Stromal cell of bone marrow (primary cell): ENCODE measurements at regions not wholly inside any gene's neighbourhood (a gene's known extent, or its start where the extent isn't known, plus 50 kb on each side); places are given as distances from the start of the nearest gene placed in this dataset.

Source experiments
- DNase-seq: peaks from one replicate; pipeline ENCODE4 v3.0.0-alpha.2; 2012; ENCODE audit warnings: low read depth

DNA sequence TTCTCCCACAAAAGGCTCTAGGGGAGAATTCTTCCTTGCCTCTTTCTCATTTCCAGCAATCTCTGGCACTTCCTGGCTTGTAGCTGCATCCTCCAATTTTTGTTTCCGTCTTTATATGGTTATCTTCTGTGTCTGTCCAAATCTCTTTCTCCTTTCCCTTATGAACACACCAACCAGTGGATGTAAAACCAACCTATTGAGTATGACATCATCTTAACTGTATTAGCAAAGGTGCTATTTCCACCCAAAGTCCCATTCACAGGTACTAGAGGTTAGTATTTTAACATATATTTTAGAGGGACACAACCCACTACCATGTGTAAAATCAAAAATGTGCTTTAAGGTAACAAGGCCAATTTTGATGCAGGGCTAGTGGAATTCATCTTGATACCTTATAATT lies 129.0 kb downstream of the RAP2A start:
- DNase-seq: no peak

DNA sequence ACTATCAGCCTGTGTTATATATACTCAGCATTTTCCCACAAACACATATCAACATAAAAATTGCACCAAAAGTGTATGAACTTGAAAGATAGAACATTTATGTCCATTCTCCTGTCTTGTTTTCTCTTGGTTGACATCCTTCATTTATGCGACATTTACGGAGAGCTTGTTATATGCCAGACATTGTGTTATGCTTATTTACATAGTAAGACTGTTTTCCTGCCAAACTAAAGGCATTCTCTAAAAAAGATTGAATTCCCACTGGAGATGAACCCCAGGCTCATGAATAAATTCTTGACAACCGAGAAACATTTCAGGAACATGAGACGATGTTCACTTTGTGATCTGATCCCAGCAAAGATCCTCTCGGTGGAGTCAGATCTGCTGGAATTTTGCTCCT lies 131.0 kb downstream of the RAP2A start:
- no peak for DNase-seq

DNA sequence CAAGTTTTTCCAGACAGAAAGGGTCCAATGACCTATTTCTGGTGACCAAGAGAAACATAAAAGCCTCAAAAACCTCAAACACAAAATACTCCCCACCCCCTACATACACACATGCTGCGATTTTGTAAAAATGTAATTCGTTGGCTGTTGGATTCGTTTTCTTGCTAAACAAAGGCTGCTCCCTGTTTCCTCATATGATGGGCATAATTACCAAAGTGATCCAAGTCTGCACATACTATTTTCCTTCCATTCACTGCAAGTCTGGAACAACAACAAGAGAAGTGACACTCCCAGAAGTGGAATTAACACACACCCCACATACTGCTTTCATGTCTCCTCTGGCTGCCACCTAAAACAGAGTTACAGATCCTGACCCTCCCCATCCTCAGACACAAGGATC lies 131.9 kb downstream of the RAP2A start:
- DNase-seq: no peak

DNA sequence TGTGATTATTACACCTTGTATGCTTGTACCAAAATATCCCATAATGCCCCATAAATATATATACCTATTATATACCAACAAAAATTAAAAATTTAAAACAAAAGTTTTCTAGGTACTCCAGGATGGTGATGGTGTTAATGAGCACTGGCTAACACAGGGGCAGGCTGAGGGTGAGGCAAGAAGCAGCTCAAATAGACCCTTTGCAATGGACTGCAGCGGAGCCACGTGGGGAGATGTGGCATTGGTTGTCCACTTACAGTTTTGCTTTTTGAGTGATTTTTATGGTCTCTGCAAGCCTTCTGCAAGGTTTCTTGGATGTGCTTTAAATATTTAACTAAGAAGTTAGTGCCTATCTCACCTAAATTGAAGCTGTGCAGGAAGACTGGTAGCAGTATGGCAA lies 132.9 kb downstream of the RAP2A start:
- DNase-seq: no peak

DNA sequence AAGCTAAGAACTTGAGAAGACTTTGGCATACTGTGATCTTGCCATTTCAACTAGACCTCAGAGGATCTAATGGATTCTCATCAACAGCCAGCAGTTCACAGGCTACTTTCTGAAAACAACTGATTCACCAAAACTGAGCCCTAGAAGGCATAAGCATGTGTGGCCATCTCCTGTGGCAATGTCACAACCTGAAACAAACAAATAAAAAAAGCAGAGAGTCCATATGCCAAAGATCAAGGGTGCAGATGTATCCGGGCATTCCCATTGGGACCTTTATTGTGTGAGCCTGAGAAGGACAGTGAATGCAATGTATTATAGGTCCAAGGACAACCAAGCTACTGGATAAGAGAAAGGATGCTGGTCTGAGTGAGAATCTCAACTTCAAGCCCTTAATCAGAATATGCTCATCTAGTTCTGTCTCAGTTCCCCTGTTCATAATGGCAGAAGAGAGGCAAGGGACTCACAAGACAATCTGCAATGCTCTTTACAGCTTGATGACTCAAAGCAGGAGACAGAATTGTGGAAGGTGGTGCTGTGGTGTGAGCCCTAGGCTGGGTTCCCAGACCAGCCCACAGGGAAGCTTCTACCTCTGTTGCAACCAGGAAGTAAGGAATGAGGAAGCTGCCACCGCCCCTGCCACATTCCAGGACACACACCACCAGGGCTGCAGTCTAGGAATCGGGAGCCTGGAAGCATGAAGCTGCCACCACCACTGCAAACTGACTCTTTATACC lies 133.7 kb downstream of the RAP2A start:
- no peak for DNase-seq

DNA sequence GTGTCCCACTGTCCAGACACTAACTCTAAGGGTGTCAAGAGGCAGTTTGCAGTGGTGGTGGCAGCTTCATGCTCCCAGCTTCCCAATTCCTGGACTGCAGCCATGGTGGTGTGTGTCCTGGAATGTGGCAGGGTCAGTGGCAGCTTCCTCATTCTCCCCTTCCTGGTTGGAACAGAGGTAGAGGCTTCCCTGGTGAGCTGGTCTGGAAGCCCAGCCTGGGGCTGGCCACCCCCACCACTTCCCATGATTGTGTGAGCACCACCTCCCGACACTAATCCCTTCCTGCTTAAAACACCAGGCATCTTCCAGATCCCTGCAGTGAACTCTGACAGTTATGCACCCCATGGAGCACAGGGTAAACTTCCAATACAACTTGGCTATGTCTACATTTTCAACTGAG lies 134.9 kb downstream of the RAP2A start:
- DNase-seq: no peak

DNA sequence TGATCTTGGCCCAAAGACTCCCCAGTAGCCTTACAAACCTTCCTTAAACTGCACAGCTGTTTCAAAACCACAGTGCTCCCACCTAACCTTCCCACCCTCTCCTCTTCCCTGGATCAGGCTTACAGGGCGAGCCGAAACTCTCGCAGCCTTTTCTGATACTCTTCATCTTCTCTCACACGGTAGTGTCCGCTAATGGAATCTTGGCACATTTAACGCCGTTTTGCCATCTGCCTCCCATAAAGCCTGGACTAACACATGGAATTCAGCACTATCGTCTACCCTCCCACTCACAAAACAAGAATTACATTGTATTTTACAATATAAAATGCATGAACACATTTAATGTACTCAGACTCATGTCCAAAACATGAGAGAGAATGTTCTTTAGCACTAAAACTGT lies 135.9 kb downstream of the RAP2A start:
- DNase-seq: no peak

DNA sequence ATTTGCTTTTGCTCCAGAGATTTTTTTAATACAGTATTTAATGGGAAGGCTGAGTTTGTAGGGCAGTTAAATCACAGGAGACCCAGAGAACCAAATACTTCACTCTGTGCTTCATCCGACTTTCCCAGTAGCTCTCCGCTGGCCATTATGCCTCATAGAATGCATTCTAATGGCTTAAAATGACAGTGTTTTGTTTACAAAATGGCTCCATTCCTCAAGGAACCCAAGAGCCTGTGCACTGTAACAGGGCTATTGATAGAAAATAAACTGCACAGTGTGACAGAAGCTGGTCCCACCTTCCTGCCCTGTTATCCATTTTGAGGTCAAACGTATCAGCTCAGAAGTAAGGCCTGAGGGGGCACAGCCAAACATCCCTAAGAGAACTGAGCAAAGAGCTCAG lies 136.5 kb downstream of the RAP2A start:
- no peak for DNase-seq

DNA sequence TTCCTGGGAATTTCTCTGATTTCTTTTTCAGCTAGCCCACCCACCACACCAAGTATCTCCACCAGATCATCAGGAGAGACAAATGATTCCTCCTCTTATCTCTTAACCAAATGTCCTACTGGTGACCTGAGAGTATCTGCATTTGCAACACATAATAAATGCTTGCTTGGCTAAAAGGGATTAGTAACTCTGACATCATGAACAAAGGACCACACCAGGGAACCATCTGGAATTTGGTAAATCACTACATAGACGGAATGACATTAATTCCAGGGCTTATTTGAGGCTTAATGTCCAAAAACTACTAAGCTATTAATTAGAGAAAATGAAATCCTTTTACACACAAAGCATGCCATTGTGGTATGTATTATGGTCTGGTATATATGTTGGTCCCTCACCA lies 139.0 kb downstream of the RAP2A start:
- no peak for DNase-seq

DNA sequence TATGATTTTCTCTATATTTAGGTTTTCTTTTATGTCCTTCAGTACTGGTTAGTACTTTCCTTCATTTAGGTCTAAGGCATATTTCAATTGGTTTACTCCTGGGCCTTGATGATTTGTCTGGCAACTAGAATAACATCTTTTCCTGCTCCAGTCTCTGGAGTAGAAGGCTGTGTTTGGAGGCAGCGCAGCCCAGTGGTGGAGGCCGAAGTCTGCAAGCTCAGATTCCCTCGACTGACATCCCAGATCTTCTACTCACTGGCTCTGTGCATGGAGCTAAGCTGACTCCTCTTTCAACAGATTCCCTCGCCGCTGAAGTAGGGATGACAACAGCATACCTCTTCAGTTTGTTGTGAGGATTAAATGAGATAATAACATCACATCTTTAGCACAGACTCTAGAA lies 141.0 kb downstream of the RAP2A start:
- DNase-seq: peak; percentile 18

DNA sequence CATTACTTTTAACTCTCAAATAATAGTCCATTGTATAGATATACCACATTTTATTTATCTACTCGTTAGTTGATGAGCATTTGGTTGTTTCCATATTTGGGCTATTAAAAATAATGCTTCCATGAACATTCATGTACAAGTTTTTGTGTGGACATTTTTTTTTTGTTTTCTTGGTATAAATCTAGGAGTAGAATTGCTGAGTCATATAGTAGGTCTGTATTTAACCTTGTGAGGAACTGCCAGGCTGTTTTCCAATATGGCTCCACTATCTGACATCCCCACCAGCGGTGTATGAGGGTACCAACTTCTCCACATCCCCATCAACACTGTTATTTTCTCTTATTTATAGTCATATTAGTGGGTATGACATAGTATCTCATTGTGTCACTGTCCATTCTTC lies 143.1 kb downstream of the RAP2A start:
- no peak for DNase-seq

DNA sequence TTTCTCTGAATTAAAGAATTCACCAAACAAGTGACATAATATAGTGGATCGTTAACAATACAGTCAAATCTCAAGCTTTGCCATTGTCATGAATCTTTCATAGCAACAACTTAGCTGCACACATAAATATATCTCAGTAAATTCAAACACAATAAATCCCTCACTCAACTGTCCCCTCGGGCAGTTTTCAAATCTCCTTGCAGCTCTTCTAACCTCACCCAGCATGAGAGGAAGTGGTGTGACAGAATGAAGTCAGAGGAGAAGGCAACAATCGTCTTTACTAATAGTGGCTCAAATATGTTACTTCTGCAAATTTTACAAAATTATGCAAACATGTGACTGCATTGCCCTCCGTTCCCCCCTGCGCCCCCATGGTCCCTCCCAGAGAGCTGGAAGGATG lies 148.2 kb downstream of the RAP2A start:
- DNase-seq: no peak

DNA sequence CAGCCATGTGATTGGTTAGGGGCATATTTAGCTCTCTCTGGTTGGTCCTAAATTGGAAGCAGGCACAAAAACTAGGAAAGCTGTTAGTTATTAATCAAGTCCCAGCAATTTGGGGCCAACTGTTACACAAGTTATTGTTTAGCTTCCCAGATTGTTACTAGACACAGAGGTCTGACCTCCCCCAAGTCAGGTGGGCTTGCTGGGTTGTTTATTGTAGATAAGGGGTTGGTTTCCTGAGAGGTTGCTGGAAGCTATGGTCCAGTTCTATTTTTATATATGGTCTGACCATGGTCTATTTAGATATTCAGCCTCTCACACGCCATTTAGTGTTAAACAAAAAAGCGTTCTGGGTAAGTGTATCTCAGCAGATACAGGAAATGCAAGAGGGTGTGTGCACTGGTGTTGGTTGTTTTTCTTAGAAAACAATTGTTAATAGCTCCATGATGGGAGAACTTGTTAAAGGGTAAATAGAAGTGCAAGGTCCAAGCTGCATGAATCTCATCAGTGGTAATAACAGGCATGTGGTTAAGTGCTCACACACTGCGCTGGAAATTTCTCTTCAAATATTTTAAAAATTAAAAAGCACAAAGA lies 150.0 kb downstream of the RAP2A start:
- no peak for DNase-seq

DNA sequence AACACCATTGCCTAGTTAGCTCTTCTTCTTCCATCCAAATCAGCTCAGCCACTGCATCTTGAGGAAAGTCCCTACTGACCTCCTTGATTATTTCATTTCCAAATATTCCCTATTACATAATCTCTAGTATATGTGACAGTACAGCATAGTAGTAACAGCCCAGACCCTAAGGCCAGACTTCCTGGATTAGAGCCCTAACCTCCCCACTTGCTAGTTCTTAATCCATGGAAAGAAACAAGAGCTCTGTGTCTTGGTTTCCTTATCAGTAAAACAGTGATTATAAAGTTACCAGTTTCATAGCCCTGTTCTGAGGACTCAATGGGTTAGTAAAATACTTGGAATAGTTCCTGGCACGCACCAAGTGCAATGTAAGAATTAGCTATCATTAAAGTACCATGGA lies 153.0 kb downstream of the RAP2A start:
- no peak for DNase-seq

DNA sequence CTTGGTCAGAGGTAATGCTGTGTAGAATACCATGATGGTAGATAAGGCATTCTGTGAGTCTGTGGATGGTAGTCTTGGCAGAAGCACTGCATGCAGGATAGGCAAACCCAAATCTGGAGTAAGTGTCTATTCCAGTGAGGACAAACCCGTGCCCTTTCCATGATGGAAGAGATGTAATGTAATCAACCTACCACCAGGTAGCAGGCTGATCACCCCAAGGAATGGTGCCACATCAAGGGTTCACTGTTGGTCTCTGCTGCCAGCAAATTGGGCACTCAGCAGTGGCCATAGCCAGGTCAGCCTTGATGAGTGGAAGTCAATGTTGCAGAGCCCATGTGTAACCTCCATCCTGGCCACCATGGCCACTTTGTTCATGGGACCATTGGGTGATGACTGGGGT lies 155.0 kb downstream of the RAP2A start:
- DNase-seq: no peak

DNA sequence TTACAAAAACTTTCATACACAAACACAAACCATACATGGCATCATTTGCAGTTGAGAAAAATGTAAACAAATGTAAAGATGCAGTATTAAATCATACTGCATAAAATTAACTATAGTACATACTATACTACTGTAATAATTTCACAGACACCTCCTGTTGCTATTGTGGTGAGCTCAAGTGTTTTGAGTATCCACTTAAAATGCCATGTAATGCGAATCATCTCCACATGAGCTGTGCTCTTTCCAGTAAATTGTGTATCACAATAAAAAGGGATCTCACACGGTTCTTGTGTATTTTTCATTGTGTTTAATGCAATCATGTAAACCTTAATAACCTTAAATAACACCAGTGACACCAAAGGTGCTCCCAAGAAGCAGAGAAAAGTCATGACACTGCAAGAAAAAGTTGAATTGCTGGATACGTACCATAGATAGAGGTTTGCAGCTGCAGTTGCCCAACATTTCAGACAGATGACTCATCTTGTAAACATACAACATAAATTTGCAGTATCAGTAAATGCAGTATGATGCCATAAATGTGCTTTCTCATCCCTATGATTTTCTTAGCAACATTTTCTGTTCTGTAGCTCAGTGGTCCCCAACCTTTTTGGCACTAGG lies 166.6 kb downstream of the RAP2A start:
- peak; percentile 23 for DNase-seq

DNA sequence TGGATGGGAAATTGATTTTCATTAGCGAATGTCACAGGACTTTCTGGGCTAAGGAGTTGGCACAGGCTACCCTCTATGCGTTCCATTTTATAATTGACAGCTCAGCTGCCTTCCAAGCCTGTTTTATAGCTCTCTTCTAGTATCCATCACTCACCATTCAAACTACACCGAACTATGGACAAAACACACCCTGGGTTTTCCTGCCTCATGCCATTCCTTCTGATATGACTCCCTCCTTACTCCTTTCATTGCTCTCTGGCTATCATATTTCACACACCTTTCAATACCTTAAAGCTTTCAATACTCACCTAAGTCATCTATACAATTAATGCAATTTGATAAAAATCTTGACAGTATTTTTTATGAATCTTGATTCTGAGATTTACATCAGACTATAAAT lies 181.3 kb downstream of the RAP2A start:
- no peak for DNase-seq

DNA sequence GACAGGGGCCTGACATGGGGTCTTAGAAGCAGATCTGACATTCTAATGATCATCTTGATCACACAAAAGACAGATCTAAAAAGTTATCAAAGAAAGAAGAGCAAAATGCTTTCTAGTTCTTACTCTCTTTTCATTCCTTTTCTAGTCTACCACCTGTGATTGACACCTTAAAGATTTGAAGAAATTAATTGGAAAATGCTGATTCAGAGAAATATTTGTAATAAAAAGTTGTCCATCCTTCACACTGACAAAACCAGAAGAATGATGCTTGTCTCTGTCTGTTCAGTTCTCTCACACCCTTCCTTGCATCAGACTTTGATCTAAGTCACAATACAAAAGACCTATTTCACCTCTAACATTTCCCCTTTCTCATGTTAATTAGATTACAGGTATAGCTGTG lies 182.4 kb downstream of the RAP2A start:
- DNase-seq: no peak

DNA sequence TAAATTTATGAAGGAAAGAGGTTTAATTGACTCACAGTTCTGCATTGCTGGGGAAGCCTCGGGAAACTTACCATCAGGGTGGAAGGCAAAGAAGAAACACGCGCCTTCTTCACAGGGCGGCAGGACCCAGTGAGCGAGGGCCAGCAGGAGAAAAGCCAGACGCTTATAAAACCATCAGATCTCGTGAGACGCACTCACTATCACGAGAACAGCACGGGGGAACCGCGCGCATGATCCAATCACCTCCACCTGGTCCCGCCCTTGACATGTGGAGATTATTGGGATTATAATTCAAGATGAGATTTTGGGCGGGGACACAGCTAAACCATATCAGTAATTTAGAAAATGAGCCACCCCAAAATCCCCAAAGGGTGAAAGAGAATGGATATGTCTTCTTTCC lies 187.1 kb downstream of the RAP2A start:
- DNase-seq: no peak

DNA sequence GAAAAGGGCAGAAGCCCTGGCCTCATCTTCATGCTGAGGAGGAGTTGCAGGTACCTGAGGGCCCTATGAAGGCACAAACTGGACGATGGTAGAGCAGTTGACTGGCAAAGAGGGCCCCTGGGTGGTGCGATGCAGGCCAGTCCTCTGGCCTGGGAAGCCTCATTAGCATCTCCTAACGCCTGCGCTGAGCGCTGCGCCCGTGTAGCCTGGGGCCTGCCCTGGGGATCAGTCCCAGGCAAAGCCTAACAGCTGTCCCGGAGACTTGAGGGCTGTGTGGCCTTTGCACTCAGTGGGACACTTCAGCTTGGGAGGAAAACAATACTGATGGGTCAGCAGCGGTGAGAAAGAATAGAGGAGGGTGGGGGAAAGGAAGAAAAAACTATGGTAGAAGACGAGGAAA lies 187.7 kb downstream of the RAP2A start:
- no peak for DNase-seq

DNA sequence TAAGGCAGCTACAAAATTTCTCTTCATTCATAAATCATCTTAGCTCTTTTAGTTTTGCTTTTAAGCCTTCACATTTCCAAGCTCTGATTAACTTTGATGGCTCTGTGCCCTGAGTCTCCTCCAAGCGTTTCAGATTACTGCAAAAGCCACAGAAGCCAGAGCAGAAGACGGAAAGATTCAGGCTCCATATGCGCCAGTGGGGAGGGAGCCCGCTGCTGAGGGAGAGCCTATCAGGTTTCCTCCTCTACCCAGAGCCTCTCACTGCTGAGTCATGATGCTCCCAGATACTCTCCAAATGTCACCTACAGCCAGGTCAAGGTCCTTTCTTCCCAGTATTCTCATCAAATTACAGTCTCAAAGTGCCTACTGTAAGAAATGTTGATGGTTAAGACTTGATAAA lies 193.6 kb downstream of the RAP2A start:
- peak; percentile 93 for DNase-seq

DNA sequence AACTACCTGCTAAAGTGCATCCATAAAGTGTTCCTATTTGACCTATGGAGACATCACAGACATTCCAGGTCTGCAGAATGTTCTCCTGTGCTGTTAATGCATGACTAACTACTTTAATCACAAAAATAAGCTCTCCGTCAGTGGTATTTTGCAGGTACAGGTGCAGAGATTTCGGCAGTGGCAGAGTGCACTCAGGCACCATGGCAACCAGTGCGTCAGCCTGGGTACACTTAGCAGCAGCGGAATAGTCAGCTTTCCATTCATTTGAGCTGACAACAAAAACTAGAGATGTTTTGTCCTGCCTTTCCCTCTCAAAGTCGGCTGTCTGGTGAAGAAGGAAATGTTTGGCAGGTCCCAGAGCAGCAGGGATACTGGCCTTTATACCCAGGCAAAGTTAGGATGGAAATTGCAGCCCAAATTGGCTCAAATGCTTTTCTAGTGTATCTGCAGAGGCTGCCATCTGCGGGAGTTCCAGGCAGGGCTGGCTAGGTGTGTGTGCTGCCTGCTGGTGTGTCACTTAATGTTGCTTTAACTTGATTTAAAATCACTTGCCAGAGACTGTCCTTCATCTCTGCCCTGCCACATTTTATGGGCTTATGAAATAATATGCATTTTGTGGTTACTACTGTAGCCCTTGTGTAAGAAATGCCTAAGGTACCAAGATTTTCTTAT lies 195.8 kb downstream of the RAP2A start:
- DNase-seq: no peak

DNA sequence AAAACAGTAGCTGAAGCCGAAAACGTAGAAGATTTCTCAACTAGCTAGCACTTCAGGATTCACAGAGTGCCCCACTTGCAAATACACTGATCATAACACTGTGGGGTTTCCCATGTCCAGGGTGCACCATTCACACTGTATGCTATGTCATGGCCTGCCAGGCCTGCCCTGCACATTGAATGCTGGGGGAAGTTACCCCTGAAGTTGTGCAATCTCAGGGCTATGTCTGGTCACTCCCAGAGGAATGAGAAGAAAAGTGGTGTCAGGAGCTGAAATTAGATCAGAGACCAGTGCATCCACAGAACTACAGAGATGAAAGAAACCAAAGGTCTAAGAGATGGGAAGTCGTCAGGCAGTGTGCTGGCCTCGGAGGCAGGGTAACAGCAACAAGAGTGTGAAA lies 196.8 kb downstream of the RAP2A start:
- DNase-seq: no peak
